Cerebellar cortex (tissue), 1 donor: ENCODE measurements at regions not wholly inside any gene's neighbourhood (a gene's known extent, or its start where the extent isn't known, plus 50 kb on each side); places are given as distances from the start of the nearest gene placed in this dataset.
"Not testable (repeated sequence)": the region's sequence is repeated elsewhere in the genome, so short reads cannot be mapped to it uniquely, and the experiment has no call there.

ENCODE experiments used
- DNase-seq: peaks from one replicate; pipeline ENCODE4 v3.0.0-alpha.2; 2015; ENCODE audit warnings: low spot score

DNA sequence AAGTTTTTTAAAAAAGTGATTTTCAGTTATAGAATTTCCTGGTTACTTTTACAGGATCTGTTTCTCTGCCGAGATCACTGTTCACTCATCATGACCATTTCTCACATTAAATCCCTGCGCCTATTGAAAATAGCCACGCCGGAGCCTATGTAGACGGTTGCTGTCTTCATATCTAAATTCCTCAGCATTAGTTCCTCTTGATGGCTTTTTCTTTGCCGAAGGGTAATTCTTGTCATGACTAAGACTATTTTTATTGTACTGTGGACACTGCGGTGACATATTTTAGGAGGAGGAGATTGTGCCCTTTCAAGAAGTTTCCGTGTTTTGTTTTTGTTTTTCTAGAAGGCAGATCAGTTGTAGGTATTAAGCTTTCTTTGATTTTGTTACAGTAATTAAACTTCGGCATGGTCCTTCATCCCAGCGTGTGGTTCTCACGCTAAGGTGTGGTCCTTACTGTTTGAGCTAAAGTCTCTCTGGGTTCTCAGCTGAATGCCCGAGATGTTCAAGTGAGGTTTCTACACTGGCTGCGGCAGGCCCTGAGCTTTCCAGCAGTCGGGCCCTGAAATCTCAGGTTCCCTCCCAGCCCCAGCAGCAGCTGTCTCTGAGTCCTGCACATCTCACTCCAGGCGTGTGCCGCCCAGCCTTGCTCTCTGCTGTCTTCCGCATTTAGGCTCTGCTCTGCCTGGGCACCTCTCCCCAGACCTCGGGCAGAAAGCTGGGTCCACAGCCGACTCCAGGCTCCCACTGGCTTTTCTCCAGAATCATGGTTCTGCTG lies 1110.5 kb downstream of the TBC1D22A start:
- no peak for DNase-seq

GRCh38 chr22:47865626-47866025 lies 1103.2 kb downstream of the TBC1D22A start:
- DNase-seq, result no peak

GRCh38 chr22:47862394-47862793 lies 1099.9 kb downstream of the TBC1D22A start:
- no peak for DNase-seq

DNA sequence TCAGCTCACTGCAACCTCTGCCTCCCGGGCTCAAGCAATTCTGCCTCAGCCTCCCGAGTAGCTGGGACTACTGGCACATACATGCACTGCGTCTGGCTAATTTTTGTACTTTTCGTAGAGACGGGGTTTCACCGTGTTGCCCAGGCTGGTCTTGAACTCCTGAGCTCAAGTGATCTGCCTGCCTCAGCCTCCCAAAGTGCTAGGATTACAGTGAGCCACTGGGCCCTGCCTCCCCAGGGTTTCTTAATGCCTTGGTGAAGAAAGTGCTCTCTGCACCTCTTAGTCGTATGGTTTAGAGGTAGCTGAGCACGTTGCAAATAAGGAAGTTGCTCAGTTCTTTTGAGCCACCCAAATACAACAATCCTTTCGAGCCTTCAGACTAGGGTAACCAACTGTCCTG lies 1098.5 kb downstream of the TBC1D22A start:
- not testable (repeated sequence) for DNase-seq

DNA sequence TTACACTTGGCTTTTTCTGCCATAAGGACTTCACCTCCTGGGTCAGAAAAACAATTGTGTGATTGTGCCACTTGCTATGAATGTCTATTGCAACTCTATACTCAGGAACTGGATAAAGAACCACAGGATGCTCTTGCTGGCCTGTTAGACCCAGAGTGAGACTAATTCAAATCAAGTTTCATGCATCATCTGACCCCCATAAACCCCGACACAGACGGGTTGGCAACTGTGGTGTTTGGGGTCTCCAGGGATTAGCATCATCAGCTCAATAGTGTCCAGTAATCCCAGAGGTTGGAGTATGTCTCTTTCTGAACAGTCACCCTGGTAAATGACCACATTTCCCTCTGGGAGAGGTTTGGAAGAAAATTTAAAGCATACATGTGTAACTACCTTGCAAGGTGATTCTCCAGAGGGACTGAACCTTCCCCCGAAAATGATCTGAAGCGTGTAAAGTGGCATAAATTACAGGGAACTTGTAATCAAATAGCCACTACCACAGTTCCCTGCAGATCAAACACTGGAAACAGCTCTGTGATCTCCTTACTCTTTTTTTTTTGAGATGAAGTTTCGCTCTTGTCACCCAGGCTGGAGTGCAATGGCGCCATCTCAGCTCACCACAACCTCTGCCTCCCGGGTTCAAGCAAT lies 1097.6 kb downstream of the TBC1D22A start:
- no peak for DNase-seq

GRCh38 chr22:47858773-47859306 lies 1096.4 kb downstream of the TBC1D22A start:
- DNase-seq, result no peak

- no peak for DNase-seq
These were observed 1092.2 kb downstream of the TBC1D22A start for GRCh38 chr22:47854680-47855079.

- DNase-seq, result no peak
These were observed 1091.8 kb downstream of the TBC1D22A start for GRCh38 chr22:47854251-47854650.

- no peak for DNase-seq
These were observed 1091.3 kb downstream of the TBC1D22A start for GRCh38 chr22:47853750-47854149.

GRCh38 chr22:47851586-47851985 lies 1089.1 kb downstream of the TBC1D22A start:
- DNase-seq, result no peak

DNA sequence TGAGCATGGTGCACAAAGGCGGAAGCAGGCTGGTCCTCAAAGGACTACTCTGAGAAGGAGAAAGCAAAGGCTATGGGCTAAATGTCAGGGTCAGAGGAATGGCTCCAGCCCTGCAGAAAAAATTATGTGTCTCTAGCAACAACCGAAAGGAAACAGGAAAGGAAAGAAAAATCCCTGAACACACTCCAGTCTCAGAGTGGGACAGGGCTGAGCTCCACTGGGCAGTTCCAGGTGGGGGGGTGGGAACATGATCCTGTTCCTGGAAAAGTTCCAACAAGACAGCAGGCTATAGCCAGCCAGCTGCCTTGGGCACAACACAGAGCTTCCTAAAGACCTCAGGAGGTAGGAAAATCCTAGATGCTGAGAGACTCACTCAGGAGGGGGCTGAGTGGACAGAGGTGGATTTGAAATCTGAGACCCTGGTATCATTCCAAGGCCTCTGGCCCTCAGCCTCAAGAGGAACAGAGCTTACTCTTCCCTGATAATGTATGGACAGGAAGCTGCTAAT lies 1088.2 kb downstream of the TBC1D22A start:
- DNase-seq, result peak; percentile 58

DNA sequence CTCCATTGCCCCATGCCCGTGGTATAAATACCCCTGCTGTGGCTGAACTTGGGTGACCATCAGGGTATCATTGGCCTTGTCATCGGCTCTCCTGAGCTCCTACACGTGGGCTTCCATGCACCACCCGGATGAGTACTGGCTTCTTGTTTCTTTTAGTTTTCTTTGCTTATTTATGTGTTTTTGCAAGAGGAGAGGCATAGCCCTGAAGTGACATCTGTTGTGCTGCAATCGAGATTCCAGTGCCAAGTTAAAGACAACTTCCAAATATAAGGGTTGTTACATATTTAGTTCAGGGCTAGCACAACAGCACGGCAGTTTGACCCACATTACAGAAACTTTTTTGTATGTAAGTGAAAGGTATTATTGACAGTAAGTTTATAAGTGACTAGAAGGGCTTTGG lies 1087.1 kb downstream of the TBC1D22A start:
- DNase-seq, result peak; percentile 5

GRCh38 chr22:47848184-47848920 lies 1085.9 kb downstream of the TBC1D22A start:
- DNase-seq, result no peak

GRCh38 chr22:47847131-47847890 lies 1084.9 kb downstream of the TBC1D22A start:
- DNase-seq, result no peak

DNA sequence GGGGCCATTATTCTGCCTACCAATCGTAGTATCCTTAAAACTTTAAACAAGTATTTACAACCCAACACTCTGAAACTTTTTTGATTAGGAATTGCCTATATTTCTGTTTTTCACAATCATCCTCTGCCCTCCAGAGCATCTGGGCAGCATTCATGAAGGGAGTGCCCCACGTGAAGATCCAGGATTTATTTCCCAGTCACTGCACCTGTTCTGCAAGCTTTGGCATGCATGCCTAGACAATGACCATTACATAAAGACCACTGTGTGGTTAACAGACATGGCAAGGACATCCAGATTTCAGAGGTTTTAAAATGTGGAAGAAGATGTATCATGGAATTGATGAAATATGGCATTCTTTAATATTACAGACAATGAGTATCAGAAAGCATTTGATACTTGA lies 1083.8 kb downstream of the TBC1D22A start:
- no peak for DNase-seq

GRCh38 chr22:47842119-47842518 lies 1079.7 kb downstream of the TBC1D22A start:
- no peak for DNase-seq

GRCh38 chr22:47841156-47841555 lies 1078.7 kb downstream of the TBC1D22A start:
- DNase-seq, result no peak

- DNase-seq, result no peak
These were observed 1077.3 kb downstream of the TBC1D22A start for GRCh38 chr22:47839595-47840227.

- DNase-seq, result no peak
These were observed 1075.3 kb downstream of the TBC1D22A start for GRCh38 chr22:47837703-47838102.

- no peak for DNase-seq
These were observed 1074.5 kb downstream of the TBC1D22A start for GRCh38 chr22:47836957-47837356.

GRCh38 chr22:47835726-47836125 lies 1073.3 kb downstream of the TBC1D22A start:
- no peak for DNase-seq
